Nephron (organoid): ENCODE measurements at regions not wholly inside any gene's neighbourhood (a gene's known extent, or its start where the extent isn't known, plus 50 kb on each side); places are given as distances from the start of the nearest gene placed in this dataset.
"Not testable (repeated sequence)": the region's sequence is repeated elsewhere in the genome, so short reads cannot be mapped to it uniquely, and the experiment has no call there.

ENCODE experiments used
- H3K27ac Mint-ChIP-seq, 3 experiments: 2 replicates each; pipeline ENCODE4 v1.8.0; 2020; ENCODE audit warnings: mixed read lengths in 3 of 3, mild to moderate bottlenecking in 2 of 3, moderate library complexity in 1 of 3
- H3K27me3 Mint-ChIP-seq: 2 replicates; pipeline ENCODE4 v1.8.0; 2021; ENCODE audit warnings: low read depth, mild to moderate bottlenecking, moderate library complexity, mixed read lengths
- H3K36me3 Mint-ChIP-seq: 2 replicates; pipeline ENCODE4 v1.8.0; 2020; ENCODE audit warnings: low read depth, mixed read lengths
- H3K4me1 Mint-ChIP-seq: 2 replicates; pipeline ENCODE4 v1.8.0; 2020; ENCODE audit warnings: mixed read lengths
- H3K4me3 Mint-ChIP-seq, 3 experiments: 2 replicates each; pipeline ENCODE4 v1.8.0; 2020; ENCODE audit warnings: mild to moderate bottlenecking in 3 of 3, mixed read lengths in 3 of 3, moderate library complexity in 2 of 3
- H3K9me3 Mint-ChIP-seq: 2 replicates; pipeline ENCODE4 v1.8.0; 2020; ENCODE audit warnings: mixed read lengths

- not testable (repeated sequence) for H3K27ac Mint-ChIP-seq, H3K36me3 Mint-ChIP-seq, H3K27me3 Mint-ChIP-seq, H3K9me3 Mint-ChIP-seq, H3K4me1 Mint-ChIP-seq, H3K4me3 Mint-ChIP-seq
Observed at GRCh38 chr21:9037588-9038544, 1483.5 kb upstream of the TPTE start.

DNA sequence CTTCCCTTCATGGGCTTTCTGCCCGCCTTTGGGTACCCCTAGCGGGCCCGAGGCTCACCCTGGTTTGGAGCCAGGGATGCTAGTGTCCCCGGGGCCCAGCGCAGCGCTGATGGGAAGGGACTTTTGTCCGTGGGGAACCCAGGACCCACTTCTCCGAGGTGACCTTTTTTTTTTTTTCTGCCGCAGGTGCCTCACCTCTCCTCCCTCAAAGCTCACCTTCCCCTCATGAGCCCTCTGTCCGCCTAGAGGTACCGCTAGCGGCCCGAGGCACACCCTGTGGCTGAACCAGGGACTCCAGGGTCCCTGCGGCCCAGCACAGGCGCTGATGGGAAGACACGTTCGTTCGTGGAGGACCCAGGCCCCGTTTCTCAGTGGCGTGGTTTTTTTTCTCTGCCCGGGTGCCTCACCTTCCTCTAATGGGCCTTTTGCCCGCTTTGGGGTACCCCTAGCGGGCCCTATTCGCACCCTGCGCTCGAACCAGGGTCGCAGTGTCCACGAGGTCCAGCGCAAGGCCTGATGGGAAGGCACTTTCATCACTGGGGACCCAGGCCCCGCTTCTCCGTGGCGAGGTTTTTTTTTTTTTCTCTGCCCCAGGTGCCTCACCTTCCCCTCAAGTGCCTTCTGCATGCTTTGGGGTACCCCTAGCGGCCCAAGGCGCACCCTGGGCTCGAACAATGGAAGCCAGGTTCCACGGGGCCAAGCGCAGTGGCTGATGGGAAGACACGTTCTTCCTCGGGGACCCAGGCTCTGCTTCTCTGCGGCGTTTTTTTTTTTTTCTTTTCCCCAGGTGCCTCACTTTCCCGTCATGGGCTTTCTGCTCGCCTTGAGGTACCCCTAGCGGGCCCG is 1481.6 kb upstream of the TPTE start:
- H3K27ac Mint-ChIP-seq, H3K4me3 Mint-ChIP-seq, H3K36me3 Mint-ChIP-seq, H3K9me3 Mint-ChIP-seq, H3K4me1 Mint-ChIP-seq, H3K27me3 Mint-ChIP-seq: not testable (repeated sequence)

GRCh38 chr21:9040406-9040805 is 1481.0 kb upstream of the TPTE start:
- H3K4me3 Mint-ChIP-seq = not testable (repeated sequence)

DNA sequence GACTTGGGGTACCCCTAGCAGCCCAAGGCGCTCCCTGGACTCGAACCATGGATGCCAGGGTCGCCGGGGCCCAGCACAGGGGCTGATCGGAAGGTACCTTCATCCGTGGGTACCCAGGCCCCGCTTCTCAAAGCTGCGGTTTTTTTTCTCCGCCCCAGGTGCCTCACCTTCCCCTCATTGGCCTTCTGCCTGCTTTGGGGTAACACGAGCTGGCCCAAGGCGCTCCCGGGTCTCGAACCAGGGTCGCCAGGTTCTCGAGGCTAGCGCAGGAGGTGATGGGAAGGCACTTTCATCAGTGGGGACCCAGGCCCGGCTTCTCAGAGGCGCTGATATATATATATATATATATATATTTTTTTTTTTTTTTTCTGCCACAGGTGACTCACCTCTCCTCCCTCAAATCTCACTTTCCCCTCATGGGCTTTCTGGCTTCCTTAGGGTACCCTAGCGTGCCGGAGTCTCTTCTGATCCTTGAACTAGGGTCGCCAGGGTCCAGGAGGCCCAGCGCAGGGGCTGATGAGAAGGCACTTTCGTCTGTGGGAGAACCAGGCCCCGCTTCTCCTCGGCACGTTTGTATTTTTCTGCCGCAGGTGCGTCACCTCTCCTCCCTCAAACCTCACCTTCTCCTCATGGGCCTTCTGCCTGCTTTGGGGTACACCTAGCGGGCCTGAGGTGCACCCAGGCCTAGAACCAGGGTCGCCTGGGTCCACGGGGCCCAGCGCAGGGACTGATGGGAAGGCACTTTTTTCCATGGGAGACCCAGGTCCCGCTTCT is 1480.0 kb upstream of the TPTE start:
- not testable (repeated sequence) for H3K27me3 Mint-ChIP-seq

More at GRCh38 chr21:9040406-9040805, 1481.0 kb upstream of the TPTE start:
- not testable (repeated sequence) for H3K36me3 Mint-ChIP-seq, H3K9me3 Mint-ChIP-seq, H3K27ac Mint-ChIP-seq, H3K4me1 Mint-ChIP-seq, H3K27me3 Mint-ChIP-seq

GRCh38 chr21:9043089-9043488 is 1478.3 kb upstream of the TPTE start:
- H3K4me3 Mint-ChIP-seq, H3K27ac Mint-ChIP-seq, H3K9me3 Mint-ChIP-seq, H3K27me3 Mint-ChIP-seq, H3K4me1 Mint-ChIP-seq, H3K36me3 Mint-ChIP-seq: not testable (repeated sequence)

More for the DNA sequence above, 1480.0 kb upstream of the TPTE start:
- not testable (repeated sequence) for H3K4me3 Mint-ChIP-seq, H3K36me3 Mint-ChIP-seq, H3K9me3 Mint-ChIP-seq, H3K4me1 Mint-ChIP-seq, H3K27ac Mint-ChIP-seq

DNA sequence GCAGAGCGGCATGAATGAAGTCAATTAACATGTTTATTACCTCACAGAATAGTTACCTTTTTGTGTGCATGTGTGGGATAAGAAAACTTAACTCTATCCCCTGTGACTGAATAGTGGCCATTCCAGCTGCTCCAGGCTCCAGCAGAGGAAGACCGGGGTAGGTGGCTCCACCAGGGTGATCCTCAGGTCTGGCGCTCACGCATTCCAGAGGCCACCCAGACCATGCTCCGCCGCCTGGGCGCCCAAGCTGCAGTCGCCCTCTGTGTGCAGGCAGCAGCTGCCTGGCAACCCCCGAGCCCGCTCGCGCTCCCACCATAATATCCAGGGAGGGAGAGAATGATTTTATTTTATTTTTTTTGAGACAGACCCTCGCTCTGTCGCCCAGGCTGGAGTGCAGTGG is 1474.5 kb upstream of the TPTE start:
- not testable (repeated sequence) for H3K4me3 Mint-ChIP-seq, H3K9me3 Mint-ChIP-seq, H3K36me3 Mint-ChIP-seq, H3K4me1 Mint-ChIP-seq, H3K27ac Mint-ChIP-seq, H3K27me3 Mint-ChIP-seq

DNA sequence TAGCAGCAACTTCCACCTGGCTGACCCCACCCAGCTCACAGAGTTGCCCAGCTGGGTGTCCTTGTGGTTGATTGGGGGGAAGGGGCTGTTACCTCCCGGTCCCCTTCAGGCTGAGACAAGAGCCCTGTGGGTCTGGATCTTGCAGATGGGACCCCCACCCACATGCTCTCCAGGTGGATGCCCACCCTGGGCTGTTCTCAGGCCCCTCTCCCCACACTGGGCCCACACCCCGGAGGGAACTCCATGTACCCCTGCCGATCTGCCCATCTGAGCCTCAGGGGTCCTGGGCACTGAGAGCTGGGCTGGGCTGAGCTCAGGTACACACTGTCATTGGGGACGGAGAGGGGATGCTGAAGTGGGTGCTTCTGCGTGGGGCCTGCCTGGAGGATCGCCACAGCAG is 1453.9 kb upstream of the TPTE start:
- H3K9me3 Mint-ChIP-seq, H3K36me3 Mint-ChIP-seq, H3K27ac Mint-ChIP-seq, H3K27me3 Mint-ChIP-seq, H3K4me1 Mint-ChIP-seq, H3K4me3 Mint-ChIP-seq: not testable (repeated sequence)

DNA sequence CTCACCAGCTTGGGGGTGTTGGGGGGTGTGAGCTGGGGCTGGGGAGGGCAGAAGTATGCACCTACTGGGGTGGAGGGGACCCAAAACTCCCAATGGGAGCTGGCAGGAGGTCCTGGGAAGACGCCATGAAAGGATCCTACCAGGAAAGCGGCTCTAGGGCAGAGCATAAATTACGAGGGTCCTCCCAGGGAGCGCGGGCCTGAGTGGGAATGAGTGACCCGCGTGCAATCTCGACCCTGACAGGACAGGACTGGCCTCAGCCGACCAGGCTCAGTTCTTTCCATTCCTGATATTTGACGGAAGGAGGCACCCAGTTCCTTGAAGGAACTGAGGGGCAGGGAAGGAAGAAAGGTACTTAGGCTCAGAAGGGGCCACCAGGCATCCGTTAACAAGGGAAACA is 1452.8 kb upstream of the TPTE start:
- not testable (repeated sequence) for H3K4me1 Mint-ChIP-seq, H3K4me3 Mint-ChIP-seq, H3K9me3 Mint-ChIP-seq, H3K27ac Mint-ChIP-seq, H3K27me3 Mint-ChIP-seq, H3K36me3 Mint-ChIP-seq

DNA sequence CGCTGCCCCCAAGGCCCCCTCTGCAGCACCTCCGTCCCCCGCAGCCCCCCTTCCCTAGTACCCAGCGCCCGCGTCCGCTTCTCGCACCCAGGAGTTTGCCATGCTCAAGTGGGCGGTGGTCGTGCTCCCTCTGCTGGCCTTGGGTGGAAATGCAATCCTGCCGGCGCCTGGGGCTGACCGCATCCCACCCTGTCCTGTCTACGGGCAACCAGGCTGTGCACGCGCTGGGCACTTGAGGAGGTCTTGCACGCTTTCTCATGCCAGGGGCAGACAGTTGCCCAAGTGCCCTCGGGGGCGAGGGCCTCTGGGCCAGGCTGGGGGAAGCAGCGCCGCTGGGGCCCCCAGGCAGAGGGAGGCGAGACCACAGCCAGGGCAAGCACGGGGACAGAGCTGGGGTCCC is 1450.7 kb upstream of the TPTE start:
- not testable (repeated sequence) for H3K9me3 Mint-ChIP-seq, H3K4me1 Mint-ChIP-seq

DNA sequence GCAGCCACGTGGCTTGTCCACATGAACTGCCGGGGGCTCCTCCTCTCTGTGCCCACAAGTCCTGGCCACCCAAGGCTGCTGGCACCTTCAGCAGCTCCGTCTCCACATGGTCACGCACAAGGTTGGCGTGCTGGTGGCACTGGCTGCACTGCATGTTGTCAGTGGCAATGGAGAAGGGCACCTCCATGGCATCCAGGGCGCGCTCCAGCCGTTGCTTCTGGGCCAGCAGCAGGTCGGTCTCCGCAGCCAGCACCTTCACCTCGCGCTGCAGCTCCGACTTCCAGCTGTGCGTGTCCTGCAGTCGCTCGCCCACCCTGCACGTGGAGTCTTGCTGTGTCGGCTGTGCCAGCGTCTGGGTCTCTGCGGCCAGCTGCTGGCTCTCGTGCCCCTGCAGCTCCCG is 1448.4 kb upstream of the TPTE start:
- not testable (repeated sequence) for H3K4me1 Mint-ChIP-seq, H3K36me3 Mint-ChIP-seq, H3K27ac Mint-ChIP-seq, H3K27me3 Mint-ChIP-seq, H3K4me3 Mint-ChIP-seq, H3K9me3 Mint-ChIP-seq

More for the DNA sequence above, 1450.7 kb upstream of the TPTE start:
- H3K27me3 Mint-ChIP-seq, H3K27ac Mint-ChIP-seq, H3K36me3 Mint-ChIP-seq, H3K4me3 Mint-ChIP-seq: not testable (repeated sequence)

- H3K4me3 Mint-ChIP-seq, H3K9me3 Mint-ChIP-seq, H3K36me3 Mint-ChIP-seq, H3K4me1 Mint-ChIP-seq, H3K27ac Mint-ChIP-seq, H3K27me3 Mint-ChIP-seq: not testable (repeated sequence)
Observed at GRCh38 chr21:9074772-9075171, 1446.6 kb upstream of the TPTE start.

DNA sequence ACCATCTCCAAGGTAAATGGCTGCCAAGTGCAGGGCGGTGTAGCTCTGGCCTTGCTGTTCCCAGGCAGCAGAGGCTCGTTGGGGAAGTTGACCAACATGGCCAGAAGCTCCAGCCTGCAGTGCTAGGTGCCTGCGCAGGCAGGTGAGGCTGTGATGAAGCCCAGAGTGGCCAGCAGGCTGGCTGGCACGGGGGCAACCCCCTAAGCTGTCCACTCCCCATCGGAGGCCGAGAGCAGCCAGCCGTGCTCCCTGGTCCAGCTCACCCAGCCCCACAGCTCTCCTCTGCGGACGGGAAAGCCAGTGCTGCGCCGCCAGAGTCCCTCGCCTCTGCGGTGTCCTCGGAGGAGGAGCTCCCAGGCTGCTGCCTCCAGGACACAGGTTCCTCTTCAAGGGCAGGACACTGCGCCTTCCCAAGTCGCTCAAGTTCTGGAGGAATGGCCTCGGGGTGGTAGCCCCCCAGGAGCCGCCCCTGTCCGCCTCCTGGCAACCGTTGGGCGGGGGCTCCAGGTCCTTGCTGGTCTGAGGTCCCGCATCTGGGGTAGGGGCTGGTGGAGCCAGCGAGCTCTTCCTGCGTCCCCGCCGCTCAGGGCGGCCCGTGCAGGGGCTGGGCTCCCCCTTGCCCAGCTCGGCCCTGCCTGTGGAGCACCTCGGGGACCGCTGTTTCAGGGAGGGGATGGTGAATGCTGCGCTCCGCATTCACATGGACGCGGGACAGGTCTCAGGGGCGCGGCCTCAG is 1438.1 kb upstream of the TPTE start:
- H3K4me1 Mint-ChIP-seq, H3K36me3 Mint-ChIP-seq, H3K27ac Mint-ChIP-seq, H3K4me3 Mint-ChIP-seq, H3K27me3 Mint-ChIP-seq, H3K9me3 Mint-ChIP-seq: not testable (repeated sequence)

DNA sequence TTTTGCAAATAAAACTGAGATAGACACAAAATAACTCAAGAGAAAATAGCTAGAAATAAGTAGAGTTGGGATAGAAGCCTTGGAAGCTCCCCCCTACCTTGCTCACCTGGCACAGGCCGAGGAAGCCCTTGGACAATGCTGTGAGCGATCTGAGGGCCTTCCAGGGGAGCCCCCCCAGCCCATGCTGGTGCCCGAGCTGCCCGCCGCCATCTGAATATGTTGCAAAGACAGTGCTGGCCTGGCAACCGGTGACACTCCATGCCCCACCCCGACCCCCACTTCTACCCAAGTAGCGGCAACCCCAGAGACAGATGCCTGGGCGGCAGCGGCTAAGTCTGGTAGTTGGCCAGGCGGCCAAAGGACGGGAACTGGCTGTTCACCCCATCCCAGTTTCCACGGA is 1435.1 kb upstream of the TPTE start:
- not testable (repeated sequence) for H3K36me3 Mint-ChIP-seq, H3K27me3 Mint-ChIP-seq, H3K9me3 Mint-ChIP-seq, H3K27ac Mint-ChIP-seq, H3K4me1 Mint-ChIP-seq, H3K4me3 Mint-ChIP-seq

DNA sequence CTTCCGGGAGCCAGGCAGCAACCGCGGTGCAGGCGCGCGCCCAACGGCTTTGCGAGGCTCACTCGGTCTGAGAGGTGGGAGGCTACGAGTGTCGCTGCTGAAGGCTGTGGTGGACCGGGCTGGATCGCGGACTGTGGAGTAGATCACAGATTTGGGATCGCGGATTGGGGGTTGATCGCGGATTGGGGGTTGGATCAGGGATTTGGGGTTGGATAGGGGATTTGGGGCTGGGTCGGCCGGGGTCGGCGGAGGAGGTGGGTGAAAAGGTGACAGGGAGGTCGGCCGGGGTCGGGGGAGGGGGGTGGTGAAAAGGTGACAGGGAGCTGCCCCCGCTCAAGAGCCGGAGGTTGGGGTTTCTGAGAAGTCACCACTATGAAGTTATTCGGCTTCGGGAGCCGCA is 1433.6 kb upstream of the TPTE start:
- H3K4me1 Mint-ChIP-seq, H3K9me3 Mint-ChIP-seq, H3K27me3 Mint-ChIP-seq, H3K36me3 Mint-ChIP-seq, H3K4me3 Mint-ChIP-seq, H3K27ac Mint-ChIP-seq: not testable (repeated sequence)
